SK-N-SH (cell line): ENCODE measurements at regions not wholly inside any gene's neighbourhood (a gene's known extent, or its start where the extent isn't known, plus 50 kb on each side); places are given as distances from the start of the nearest gene placed in this dataset.

ENCODE experiments used
- CTCF ChIP-seq: fragments of 200-600 bp; sonication (generic); IDR thresholded peaks from 2 replicates; pipeline ENCODE4 v1.6.1; 2017; ENCODE audit warnings: antibody characterized with exemption, mild to moderate bottlenecking, moderate library complexity
- MXI1 ChIP-seq: IDR thresholded peaks from 2 replicates; pipeline ENCODE4 v1.6.1; 2012; ENCODE audit warnings: mild to moderate bottlenecking, low read depth, low read length, improper control_type of control experiment

- TF ChIP-seq CTCF (no peak), MXI1 (no peak)
Measured at GRCh38 chr14:62125793-62126192, 363.6 kb downstream of the SNAPC1 start.
